ENCODE measurements at regions not wholly inside any gene's neighbourhood (a gene's known extent, or its start where the extent isn't known, plus 50 kb on each side); places are given as distances from the start of the nearest gene placed in this dataset.

DNA sequence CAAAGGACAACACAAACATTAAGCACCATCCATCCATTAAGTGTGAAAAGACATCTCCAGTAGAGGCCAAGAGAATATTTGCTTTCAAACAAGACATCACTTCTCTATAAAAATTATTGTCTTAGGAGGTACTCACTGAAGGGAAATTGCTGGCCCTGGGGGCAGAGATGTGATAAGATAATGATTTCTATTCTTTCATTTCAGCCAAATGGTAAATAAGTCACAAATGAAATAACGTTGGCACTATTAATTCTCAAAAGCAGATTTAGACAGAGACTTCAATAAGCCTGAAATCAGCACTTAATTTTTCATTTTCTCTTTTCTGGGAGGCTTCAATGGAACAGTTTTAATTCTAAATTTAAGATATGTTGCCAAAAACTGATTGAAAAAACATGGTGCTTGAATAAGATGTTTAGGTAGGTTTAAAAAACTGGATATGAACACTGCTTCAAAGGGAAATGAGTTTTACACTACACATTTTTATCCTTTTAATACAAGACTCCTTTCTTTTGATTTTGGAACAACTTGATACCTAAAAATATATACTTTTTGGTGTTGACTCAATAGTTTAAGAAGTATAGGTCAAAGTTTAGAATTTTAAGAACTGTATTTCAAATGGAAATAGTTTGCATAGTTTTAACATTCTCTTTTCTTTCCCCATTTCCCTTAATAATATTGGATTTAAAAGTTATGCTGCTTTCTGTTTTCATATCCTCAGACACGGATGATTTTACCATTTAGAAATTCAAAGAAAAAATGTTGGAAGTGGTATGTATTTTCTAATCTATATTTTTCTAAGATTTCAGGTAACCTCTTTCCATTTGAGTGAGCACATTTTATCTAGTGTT, 204.0 kb downstream of the AHR start:
- no peak for DNase-seq (ENCODE audit: extremely low read depth, low read depth)
- TF ChIP-seq, protein P1, sequence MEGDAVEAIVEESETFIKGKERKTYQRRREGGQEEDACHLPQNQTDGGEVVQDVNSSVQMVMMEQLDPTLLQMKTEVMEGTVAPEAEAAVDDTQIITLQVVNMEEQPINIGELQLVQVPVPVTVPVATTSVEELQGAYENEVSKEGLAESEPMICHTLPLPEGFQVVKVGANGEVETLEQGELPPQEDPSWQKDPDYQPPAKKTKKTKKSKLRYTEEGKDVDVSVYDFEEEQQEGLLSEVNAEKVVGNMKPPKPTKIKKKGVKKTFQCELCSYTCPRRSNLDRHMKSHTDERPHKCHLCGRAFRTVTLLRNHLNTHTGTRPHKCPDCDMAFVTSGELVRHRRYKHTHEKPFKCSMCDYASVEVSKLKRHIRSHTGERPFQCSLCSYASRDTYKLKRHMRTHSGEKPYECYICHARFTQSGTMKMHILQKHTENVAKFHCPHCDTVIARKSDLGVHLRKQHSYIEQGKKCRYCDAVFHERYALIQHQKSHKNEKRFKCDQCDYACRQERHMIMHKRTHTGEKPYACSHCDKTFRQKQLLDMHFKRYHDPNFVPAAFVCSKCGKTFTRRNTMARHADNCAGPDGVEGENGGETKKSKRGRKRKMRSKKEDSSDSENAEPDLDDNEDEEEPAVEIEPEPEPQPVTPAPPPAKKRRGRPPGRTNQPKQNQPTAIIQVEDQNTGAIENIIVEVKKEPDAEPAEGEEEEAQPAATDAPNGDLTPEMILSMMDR (IDR thresholded peaks at IDR 0.05; ENCODE audit: low read depth, low read length), result no peak

GRCh38 chr7:17506095-17506494, 207.6 kb downstream of the AHR start:
- TF ChIP-seq, protein P1 (IDR thresholded peaks at IDR 0.05; ENCODE audit: low read depth, low read length), result no peak
- no peak for DNase-seq (ENCODE audit: extremely low read depth, low read depth)

DNA sequence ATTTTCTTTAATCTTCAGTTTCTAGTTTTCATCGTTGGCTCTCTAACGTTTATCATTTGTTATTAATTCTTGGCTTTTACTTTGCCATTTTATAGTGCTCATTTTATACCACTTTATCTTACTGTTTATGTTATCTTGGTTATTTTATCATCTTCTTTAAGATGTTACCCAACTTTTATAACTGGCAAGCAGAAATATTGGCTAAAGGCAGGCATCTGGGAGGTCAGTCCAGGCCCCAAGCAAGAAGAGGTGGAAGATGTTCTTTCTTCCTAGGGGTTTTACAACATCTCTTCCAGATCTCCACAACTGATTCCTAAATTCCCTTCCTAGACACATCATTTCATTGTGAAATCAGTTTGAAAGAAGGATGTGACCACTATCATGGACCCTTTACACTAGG, 208.1 kb downstream of the AHR start:
- TF ChIP-seq, protein P1 (IDR thresholded peaks at IDR 0.05; ENCODE audit: low read depth, low read length), result no peak
- DNase-seq (ENCODE audit: extremely low read depth, low read depth), result no peak

- TF ChIP-seq, protein P1 (IDR thresholded peaks at IDR 0.05; ENCODE audit: low read depth, low read length), result no peak
- DNase-seq (ENCODE audit: extremely low read depth, low read depth), result no peak
Observed at GRCh38 chr7:17507717-17508116, 209.3 kb downstream of the AHR start.

GRCh38 chr7:17512181-17512675, 213.8 kb downstream of the AHR start:
- TF ChIP-seq, protein P1 (IDR thresholded peaks at IDR 0.05; ENCODE audit: low read depth, low read length), result no peak
- no peak for DNase-seq (ENCODE audit: extremely low read depth, low read depth)

DNA sequence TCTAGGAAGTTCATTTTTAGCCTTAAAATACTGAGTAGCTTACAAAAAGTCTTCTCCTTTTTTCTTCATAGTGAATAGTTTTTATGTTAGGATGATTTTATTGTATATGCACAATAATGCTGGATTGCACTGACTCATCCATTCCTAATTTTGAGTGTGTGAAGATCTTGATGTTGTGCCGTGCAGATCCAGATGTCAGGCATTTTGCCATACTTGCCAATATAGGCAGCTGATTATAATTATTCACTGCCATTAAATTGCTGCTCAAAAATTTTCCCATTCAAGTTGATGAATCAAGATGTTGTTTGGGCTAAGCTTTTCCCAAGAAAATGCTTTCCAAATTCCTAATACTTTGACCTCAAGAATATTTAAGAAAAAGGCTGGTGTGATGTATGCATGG, 218.3 kb downstream of the AHR start:
- TF ChIP-seq, protein P1 (IDR thresholded peaks at IDR 0.05; ENCODE audit: low read depth, low read length), result no peak
- peak; percentile 72 for DNase-seq (ENCODE audit: extremely low read depth, low read depth)

DNA sequence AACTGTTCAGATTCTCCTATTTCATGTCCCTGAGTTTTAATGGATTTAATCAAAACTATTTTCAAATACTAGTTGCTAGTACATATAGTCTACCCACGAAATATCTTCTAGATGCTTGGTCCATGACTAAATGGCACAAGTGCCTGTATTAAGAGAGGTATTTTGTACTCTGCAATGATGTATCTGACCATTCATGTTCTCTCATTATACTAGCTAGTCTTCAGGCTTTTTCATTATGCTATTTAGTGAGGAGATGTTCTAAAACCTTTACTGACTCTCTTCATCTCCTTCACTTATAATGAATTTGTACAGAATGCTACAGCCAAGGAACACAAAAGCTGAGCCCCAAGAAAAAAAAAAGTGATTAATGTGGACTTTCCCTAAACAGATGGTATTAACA, 222.5 kb downstream of the AHR start:
- TF ChIP-seq, protein P1 (IDR thresholded peaks at IDR 0.05; ENCODE audit: low read depth, low read length), result no peak
- DNase-seq (ENCODE audit: extremely low read depth, low read depth), result no peak
